Mesendoderm (in vitro differentiated cells): ENCODE measurements at regions not wholly inside any gene's neighbourhood (a gene's known extent, or its start where the extent isn't known, plus 50 kb on each side); places are given as distances from the start of the nearest gene placed in this dataset.

Experiments
- DNase-seq: peaks from one replicate; pipeline ENCODE4 v3.0.0; 2013
- H2AK5ac ChIP-seq: 2 replicates; pipeline ENCODE4 v1.6.1; 2013; ENCODE audit warnings: low read length, inconsistent platforms
- H2BK120ac ChIP-seq: 2 replicates; pipeline ENCODE4 v1.6.1; 2013; ENCODE audit warnings: low read depth, mild to moderate bottlenecking, low read length, moderate library complexity, mixed read lengths
- H2BK15ac ChIP-seq: replicated peaks from 2 replicates; pipeline ENCODE4 v1.6.1; 2013; ENCODE audit warnings: low read depth, mild to moderate bottlenecking, moderate library complexity
- H2BK5ac ChIP-seq: 2 replicates; pipeline ENCODE4 v1.6.1; 2013; ENCODE audit warnings: low read length, inconsistent platforms
- H3K18ac ChIP-seq: 2 replicates; pipeline ENCODE4 v1.6.1; 2013; ENCODE audit warnings: mild to moderate bottlenecking, low read length, mixed read lengths
- H3K23ac ChIP-seq: one replicate; pipeline ENCODE4 v1.6.1; 2013; ENCODE audit warnings: low read length
- H3K27ac ChIP-seq: 2 replicates; pipeline ENCODE4 v1.5.1; 2013; ENCODE audit warnings: low read depth, mild to moderate bottlenecking, inconsistent platforms, low read length, moderate library complexity
- H3K27me3 ChIP-seq: 2 replicates; pipeline ENCODE4 v1.6.1; 2013; ENCODE audit warnings: low read length, control low read depth, mild to moderate bottlenecking, inconsistent platforms; ENCODE audit not compliant: insufficient read depth, poor library complexity
- H3K36me3 ChIP-seq: 2 replicates; pipeline ENCODE4 v1.6.1; 2013; ENCODE audit warnings: low read length, inconsistent platforms; ENCODE audit not compliant: control insufficient read depth, insufficient read depth
- H3K4ac ChIP-seq: one replicate; pipeline ENCODE4 v1.6.1; 2013; ENCODE audit warnings: low read depth, mild to moderate bottlenecking, low read length, moderate library complexity
- H3K4me1 ChIP-seq: 2 replicates; pipeline ENCODE4 v1.6.1; 2013; ENCODE audit warnings: low read depth, low read length, inconsistent platforms; ENCODE audit not compliant: control insufficient read depth
- H3K4me2 ChIP-seq: 2 replicates; pipeline ENCODE4 v1.6.1; 2013; ENCODE audit warnings: low read length
- H3K4me3 ChIP-seq: 2 replicates; pipeline ENCODE4 v1.5.1; 2013; ENCODE audit warnings: mild to moderate bottlenecking, low read length
- H3K56ac ChIP-seq: one replicate; pipeline ENCODE4 v1.6.1; 2013; ENCODE audit warnings: low read length
- H3K79me1 ChIP-seq: 2 replicates; pipeline ENCODE4 v1.6.1; 2013; ENCODE audit warnings: low read length, inconsistent platforms
- H3K79me2 ChIP-seq: 2 replicates; pipeline ENCODE4 v1.6.1; 2013; ENCODE audit warnings: mild to moderate bottlenecking, low read length; ENCODE audit not compliant: control insufficient read depth, insufficient read depth
- H3K9ac ChIP-seq: 2 replicates; pipeline ENCODE4 v1.6.1; 2013; ENCODE audit warnings: low read length, inconsistent platforms
- H4K5ac ChIP-seq: one replicate; pipeline ENCODE4 v1.6.1; 2013; ENCODE audit warnings: low read length
- H4K8ac ChIP-seq: one replicate; pipeline ENCODE4 v1.6.1; 2013; ENCODE audit warnings: low read depth, mild to moderate bottlenecking, control low read depth, low read length, moderate library complexity
- WGBS: extraction: QIAGEN DNeasy Blood & Tissue Kit; methylation state at CpG from one replicate; pipeline ENCODE4 v1.1.7; 2013; ENCODE audit warnings: low lambda C conversion rate, missing lambda C conversion rate; ENCODE audit not compliant: insufficient coverage; ENCODE audit errors: extremely low coverage; 5-methylcytosine and 5-hydroxymethylcytosine counted together

DNA sequence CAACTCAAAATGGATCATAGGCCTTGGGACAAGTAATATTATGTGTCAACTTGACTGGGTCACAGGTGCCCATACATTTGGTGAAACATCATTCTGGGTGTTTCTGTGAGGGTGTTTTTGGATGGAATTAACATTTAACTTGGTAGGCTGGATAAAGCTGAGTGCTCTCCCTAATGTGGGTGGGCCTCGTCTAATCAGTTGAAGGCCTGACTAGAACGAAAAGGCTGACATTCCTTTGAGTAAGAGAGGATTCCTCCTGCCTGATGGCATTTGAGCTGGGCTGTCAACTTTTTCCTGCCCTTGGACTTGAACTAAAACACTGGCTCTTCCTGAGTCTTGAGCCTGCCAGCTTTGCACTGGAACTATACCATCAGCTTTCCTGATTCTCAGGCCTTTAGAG, 93.4 kb upstream of the ESRRB start:
- no CpG with 5 or more reads among the region's 2 CpGs for WGBS

DNA sequence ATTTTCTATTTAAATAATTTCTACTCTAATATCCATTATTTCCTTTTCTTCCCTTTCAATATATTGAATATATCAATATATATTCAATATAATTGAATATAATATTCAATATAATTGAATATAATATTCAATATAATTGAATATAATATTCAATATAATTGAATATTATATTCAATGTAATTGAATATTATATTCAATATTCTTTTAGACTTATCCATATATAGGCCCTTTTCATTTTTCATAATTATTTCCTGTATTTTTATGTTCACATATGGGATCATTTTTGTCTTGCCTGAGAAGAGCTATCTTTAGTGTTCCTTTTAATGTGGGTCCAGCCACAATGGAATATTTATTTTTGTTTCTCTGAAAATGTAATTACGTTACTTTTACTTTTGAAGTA, 88.9 kb upstream of the ESRRB start:
- no CpG with 5 or more reads among the region's 1 CpG for WGBS
- Histone ChIP-seq H3K18ac (no peak overlapping the region), H3K27me3 (no peaks in the 10 kb centered on the region)

More for the DNA sequence above, 93.4 kb upstream of the ESRRB start:
- no peak overlapping the region for H3K56ac ChIP-seq
- no peak overlapping the region for H2BK120ac ChIP-seq
- H2BK5ac ChIP-seq, result no peak overlapping the region
- H3K4me3 ChIP-seq, result no peak overlapping the region
- no peak overlapping the region for H3K23ac ChIP-seq
- no peaks in the 10 kb centered on the region for H3K4me1 ChIP-seq
- H3K27ac ChIP-seq, result no peak overlapping the region
- no peaks in the 10 kb centered on the region for H3K79me2 ChIP-seq
- H3K18ac ChIP-seq, result no peak overlapping the region
- H4K8ac ChIP-seq, result no peak overlapping the region
- DNase-seq, result no peak
- no peak overlapping the region for H4K5ac ChIP-seq
- H2AK5ac ChIP-seq, result no peak overlapping the region
- no peak overlapping the region for H3K4ac ChIP-seq
- H2BK15ac ChIP-seq, result no peak overlapping the region
- H3K27me3 ChIP-seq, result no peaks in the 10 kb centered on the region
- no peaks in the 10 kb centered on the region for H3K79me1 ChIP-seq
- H3K9ac ChIP-seq, result no peak overlapping the region
- no peak overlapping the region for H3K4me2 ChIP-seq
- no peaks in the 10 kb centered on the region for H3K36me3 ChIP-seq

GRCh38 chr14:76289276-76289675, 86.7 kb upstream of the ESRRB start:
- H3K79me1 ChIP-seq, result no peaks in the 10 kb centered on the region
- no peak overlapping the region for H2BK120ac ChIP-seq
- H2BK5ac ChIP-seq, result no peak overlapping the region
- no peak overlapping the region for H3K56ac ChIP-seq
- H3K9ac ChIP-seq, result no peak overlapping the region
- no peaks in the 10 kb centered on the region for H3K27me3 ChIP-seq
- H3K4ac ChIP-seq, result no peak overlapping the region
- no peak overlapping the region for H3K23ac ChIP-seq
- no peak overlapping the region for H2AK5ac ChIP-seq
- H3K36me3 ChIP-seq, result no peaks in the 10 kb centered on the region
- H4K5ac ChIP-seq, result no peak overlapping the region
- no peaks in the 10 kb centered on the region for H3K4me1 ChIP-seq
- no CpG with 5 or more reads among the region's 4 CpGs for WGBS
- H3K79me2 ChIP-seq, result no peaks in the 10 kb centered on the region
- no peak overlapping the region for H3K27ac ChIP-seq
- no peak overlapping the region for H3K4me3 ChIP-seq
- no peak overlapping the region for H2BK15ac ChIP-seq
- DNase-seq, result no peak
- no peak overlapping the region for H3K4me2 ChIP-seq
- no peak overlapping the region for H3K18ac ChIP-seq
- no peak overlapping the region for H4K8ac ChIP-seq

More for the DNA sequence above, 88.9 kb upstream of the ESRRB start:
- Histone ChIP-seq H2BK120ac (no peak overlapping the region), H4K5ac (no peak overlapping the region), H2AK5ac (no peak overlapping the region), H3K4me1 (no peaks in the 10 kb centered on the region), H3K79me2 (no peaks in the 10 kb centered on the region), H3K4me3 (no peak overlapping the region), H3K36me3 (no peaks in the 10 kb centered on the region), H3K4ac (no peak overlapping the region), H2BK5ac (no peak overlapping the region), H2BK15ac (no peak overlapping the region), H3K9ac (no peak overlapping the region), H3K4me2 (no peak overlapping the region), H3K56ac (no peak overlapping the region), H3K79me1 (no peaks in the 10 kb centered on the region), H3K23ac (no peak overlapping the region), H4K8ac (no peak overlapping the region), H3K27ac (no peak overlapping the region)
- DNase-seq, result no peak

DNA sequence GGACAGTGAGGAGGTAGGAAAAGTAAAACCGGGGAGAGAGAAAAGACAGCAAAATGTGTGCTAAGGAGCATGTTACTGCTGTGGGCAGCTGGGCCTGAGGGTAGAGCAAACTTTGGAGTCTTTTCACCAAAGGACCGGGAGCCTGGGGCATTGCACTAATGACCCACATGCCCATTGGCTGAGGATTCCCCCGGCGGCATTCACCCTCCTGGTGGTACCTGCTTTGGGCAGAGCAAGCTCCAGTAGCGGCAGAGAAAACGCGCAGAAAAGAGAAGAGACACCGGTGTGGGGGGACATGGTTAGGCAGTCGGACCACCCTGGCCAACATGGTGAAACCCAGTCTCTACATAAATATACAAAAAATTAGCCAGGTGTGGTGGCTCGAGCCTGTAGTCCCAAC, 83.4 kb upstream of the ESRRB start:
- Histone ChIP-seq H3K27me3 (no peaks in the 10 kb centered on the region), H3K9ac (no peak overlapping the region), H3K27ac (no peak overlapping the region), H3K36me3 (no peaks in the 10 kb centered on the region), H3K4me2 (no peak overlapping the region), H2BK15ac (no peak overlapping the region), H3K79me2 (no peaks in the 10 kb centered on the region), H2BK5ac (no peak overlapping the region), H3K4me3 (no peak overlapping the region), H4K5ac (no peak overlapping the region), H3K79me1 (no peaks in the 10 kb centered on the region), H2BK120ac (no peak overlapping the region), H3K23ac (no peak overlapping the region), H3K56ac (no peak overlapping the region), H3K18ac (no peak overlapping the region), H2AK5ac (no peak overlapping the region), H3K4me1 (no peaks in the 10 kb centered on the region), H4K8ac (no peak overlapping the region), H3K4ac (no peak overlapping the region)
- no CpG with 5 or more reads among the region's 10 CpGs for WGBS
- no peak for DNase-seq

- no peak overlapping the region for H3K18ac ChIP-seq
- WGBS, result no CpG with 5 or more reads among the region's 3 CpGs
Measured at GRCh38 chr14:76293221-76293620, 82.7 kb upstream of the ESRRB start.

DNA sequence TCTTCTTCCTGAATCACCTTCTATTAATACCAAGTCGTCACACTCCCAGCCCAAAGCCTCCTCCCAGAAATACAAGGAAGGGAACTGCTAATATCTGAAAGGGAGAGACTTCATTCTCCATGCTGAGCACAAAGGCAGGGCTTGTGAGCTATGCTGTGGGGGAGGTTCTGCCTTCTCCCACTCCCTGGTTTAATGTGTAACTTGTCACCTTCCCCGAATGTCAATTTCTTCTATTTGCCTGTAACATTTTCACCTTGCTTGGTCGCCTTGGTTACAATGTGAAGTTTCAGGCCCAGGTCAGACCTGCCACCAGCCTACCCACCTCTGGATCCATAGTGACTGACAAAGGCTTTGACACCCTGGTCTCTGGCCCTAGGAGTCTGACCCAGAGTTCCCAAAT, 82.0 kb upstream of the ESRRB start:
- H3K23ac ChIP-seq, result no peak overlapping the region
- no peaks in the 10 kb centered on the region for H3K79me2 ChIP-seq
- H3K4me1 ChIP-seq, result no peaks in the 10 kb centered on the region
- H2BK5ac ChIP-seq, result no peak overlapping the region
- no peak overlapping the region for H3K27ac ChIP-seq
- no peak for DNase-seq
- H3K9ac ChIP-seq, result no peak overlapping the region
- H3K36me3 ChIP-seq, result no peaks in the 10 kb centered on the region
- H2BK120ac ChIP-seq, result no peak overlapping the region
- no CpG with 5 or more reads among the region's 3 CpGs for WGBS
- no peak overlapping the region for H2AK5ac ChIP-seq
- H3K56ac ChIP-seq, result no peak overlapping the region
- H4K5ac ChIP-seq, result no peak overlapping the region
- H2BK15ac ChIP-seq, result no peak overlapping the region
- no peak overlapping the region for H3K4me2 ChIP-seq
- H3K4ac ChIP-seq, result no peak overlapping the region
- H3K27me3 ChIP-seq, result no peaks in the 10 kb centered on the region
- H4K8ac ChIP-seq, result no peak overlapping the region
- no peaks in the 10 kb centered on the region for H3K79me1 ChIP-seq
- no peak overlapping the region for H3K18ac ChIP-seq
- H3K4me3 ChIP-seq, result no peak overlapping the region

More at GRCh38 chr14:76293221-76293620, 82.7 kb upstream of the ESRRB start:
- H2BK5ac ChIP-seq, result no peak overlapping the region
- no peak overlapping the region for H3K4ac ChIP-seq
- H3K36me3 ChIP-seq, result no peaks in the 10 kb centered on the region
- no peaks in the 10 kb centered on the region for H3K79me2 ChIP-seq
- H3K79me1 ChIP-seq, result no peaks in the 10 kb centered on the region
- H4K5ac ChIP-seq, result no peak overlapping the region
- no peaks in the 10 kb centered on the region for H3K4me1 ChIP-seq
- H3K4me2 ChIP-seq, result no peak overlapping the region
- H3K27ac ChIP-seq, result no peak overlapping the region
- no peak for DNase-seq
- no peaks in the 10 kb centered on the region for H3K27me3 ChIP-seq
- H3K4me3 ChIP-seq, result no peak overlapping the region
- H3K23ac ChIP-seq, result no peak overlapping the region
- H2BK120ac ChIP-seq, result no peak overlapping the region
- no peak overlapping the region for H3K56ac ChIP-seq
- no peak overlapping the region for H2AK5ac ChIP-seq
- H3K9ac ChIP-seq, result no peak overlapping the region
- H2BK15ac ChIP-seq, result no peak overlapping the region
- no peak overlapping the region for H4K8ac ChIP-seq
